Keratinocyte (primary cell): ENCODE measurements at regions not wholly inside any gene's neighbourhood (a gene's known extent, or its start where the extent isn't known, plus 50 kb on each side); places are given as distances from the start of the nearest gene placed in this dataset.

Source experiments
- DNase-seq: peaks from one replicate; pipeline ENCODE4 v3.0.0-alpha.2; 2011; ENCODE audit warnings: low read depth, missing footprints, low spot score
- FAIRE-seq: peaks from 2 replicates; lab custom pipeline; 2011; peaks lifted over from hg19 to GRCh38; lab: Jason Lieb, UNC
- H2AFZ ChIP-seq: 2 replicates; pipeline ENCODE4 v1.6.0; 2012; ENCODE audit warnings: low read length, control low read depth, inconsistent platforms; ENCODE audit not compliant: control insufficient read depth
- H3K27ac ChIP-seq: 2 replicates; pipeline ENCODE4 v1.5.1; 2011; ENCODE audit warnings: low read length; ENCODE audit not compliant: control insufficient read depth, insufficient read depth
- H3K27me3 ChIP-seq: 3 replicates; pipeline ENCODE4 v1.6.0; 2011; ENCODE audit warnings: low read length; ENCODE audit not compliant: control insufficient read depth, insufficient read depth; ENCODE audit errors: extremely low read depth
- H3K36me3 ChIP-seq, 2 experiments: 2 replicates in 1 of 2; 3 replicates in 1 of 2; pipeline ENCODE4 v1.5.1; 2011; ENCODE audit warnings: low read length in 2 of 2, mild to moderate bottlenecking in 1 of 2; ENCODE audit not compliant: control insufficient read depth in 2 of 2, insufficient read depth in 2 of 2; ENCODE audit errors: extremely low read depth in 1 of 2
- H3K4me1 ChIP-seq: 3 replicates; pipeline ENCODE4 v1.5.1; 2011; ENCODE audit warnings: low read length; ENCODE audit not compliant: control insufficient read depth, insufficient read depth; ENCODE audit errors: extremely low read depth
- H3K4me2 ChIP-seq: 3 replicates; pipeline ENCODE4 v1.6.0; 2011; ENCODE audit warnings: low read depth, low read length; ENCODE audit not compliant: control insufficient read depth, insufficient read depth; ENCODE audit errors: extremely low read depth
- H3K4me3 ChIP-seq, 3 experiments: fragments of 200-600 bp in 1 of 3; sonication (generic) in 1 of 3; 2 replicates in 2 of 3; 3 replicates in 1 of 3; pipeline ENCODE4 v1.5.1; 2011 to 2016; ENCODE audit warnings: low read length in 3 of 3, mild to moderate bottlenecking in 3 of 3, control low read depth in 2 of 3, inconsistent platforms in 1 of 3, low read depth in 1 of 3, mixed read lengths in 1 of 3, mixed run types in 1 of 3, moderate library complexity in 1 of 3; ENCODE audit not compliant: control insufficient read depth in 2 of 3, insufficient read depth in 2 of 3; ENCODE audit errors: extremely low read depth in 1 of 3
- H3K79me2 ChIP-seq: 2 replicates; pipeline ENCODE4 v1.6.0; 2012; ENCODE audit warnings: low read length; ENCODE audit not compliant: control insufficient read depth, insufficient read depth
- H3K9ac ChIP-seq: 3 replicates; pipeline ENCODE4 v1.6.0; 2011; ENCODE audit warnings: low read length; ENCODE audit not compliant: control insufficient read depth, insufficient read depth; ENCODE audit errors: extremely low read depth
- H3K9me1 ChIP-seq: 3 replicates; pipeline ENCODE4 v1.6.0; 2011; ENCODE audit warnings: low read length; ENCODE audit not compliant: control insufficient read depth, insufficient read depth; ENCODE audit errors: extremely low read depth
- H3K9me3 ChIP-seq: 2 replicates; pipeline ENCODE4 v1.5.1; 2012; ENCODE audit warnings: low read depth, low read length; ENCODE audit not compliant: control insufficient read depth
- H4K20me1 ChIP-seq: 3 replicates; pipeline ENCODE4 v1.6.0; 2011; ENCODE audit warnings: low read length; ENCODE audit not compliant: control insufficient read depth, insufficient read depth; ENCODE audit errors: extremely low read depth
- EZH2 ChIP-seq: IDR thresholded peaks from one replicate; pipeline ENCODE4 v1.6.1; 2012; ENCODE audit warnings: inconsistent platforms, mild to moderate bottlenecking, low read length, moderate library complexity
- dilution Hi-C: fragments of 300-500 bp; cut with MboI; formaldehyde crosslinking; loops from one replicate; pipeline ENCODE4 v1.7.0; 2020; ENCODE audit warnings: low sequenced_read_pairs; ENCODE audit not compliant: extremely low pct_ligation_motif_present
- TF ChIP-seq, protein P1 (sequence below), 3 experiments: IDR thresholded peaks in 1 of 3; conservative IDR thresholded peaks in 1 of 3; optimal IDR thresholded peaks in 1 of 3; 2 replicates in 2 of 3; 3 replicates in 1 of 3; pipeline versions ENCODE3 to v1.5.1; 2011; ENCODE audit warnings: low read length in 3 of 3, mild to moderate bottlenecking in 3 of 3, moderate library complexity in 2 of 3, control low read depth in 1 of 3, inconsistent platforms in 1 of 3; ENCODE audit not compliant: insufficient read depth in 2 of 3; ENCODE audit errors: extremely low read depth in 1 of 3

DNA sequence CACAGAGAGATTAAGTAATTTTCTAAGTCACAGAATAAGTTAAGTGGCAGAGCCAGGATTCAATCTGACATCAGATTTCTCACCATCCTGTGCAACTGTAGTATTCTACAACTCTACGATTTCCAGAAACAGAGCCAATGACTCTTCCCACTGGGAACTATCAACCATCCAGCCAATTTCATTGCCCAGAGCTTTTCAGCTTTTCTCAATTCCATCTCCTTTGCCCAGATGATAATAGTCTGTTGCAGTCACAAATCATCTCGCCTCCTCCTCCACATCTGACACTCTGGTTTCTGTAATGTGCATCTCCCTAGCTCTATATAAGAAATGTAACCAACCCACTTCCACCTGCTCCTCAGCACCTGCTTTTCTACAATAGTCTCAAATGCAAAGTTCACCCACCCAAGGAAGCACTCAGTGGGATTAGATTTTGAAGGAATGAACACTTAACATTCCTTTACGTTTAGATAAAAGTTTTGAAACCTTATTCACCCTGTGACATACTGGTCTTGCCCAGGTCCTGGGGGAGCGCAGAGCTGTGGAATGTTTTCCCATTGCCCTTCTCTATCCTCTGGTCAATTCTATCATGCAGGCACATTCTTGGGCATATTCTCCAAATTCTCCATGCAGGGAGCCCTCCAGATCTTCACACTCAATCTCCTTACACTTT lies 167.8 kb upstream of the ASIC2 start:
- no peaks in the 10 kb centered on the region for H3K9me3 ChIP-seq
- no peak overlapping the region for H3K27ac ChIP-seq
- H3K4me2 ChIP-seq, result no peak overlapping the region
- DNase-seq, result no peak
- no peak overlapping the region for H3K4me3 ChIP-seq
- no peaks in the 10 kb centered on the region for H4K20me1 ChIP-seq
- no peaks in the 10 kb centered on the region for H3K9me1 ChIP-seq
- TF ChIP-seq, protein P1, sequence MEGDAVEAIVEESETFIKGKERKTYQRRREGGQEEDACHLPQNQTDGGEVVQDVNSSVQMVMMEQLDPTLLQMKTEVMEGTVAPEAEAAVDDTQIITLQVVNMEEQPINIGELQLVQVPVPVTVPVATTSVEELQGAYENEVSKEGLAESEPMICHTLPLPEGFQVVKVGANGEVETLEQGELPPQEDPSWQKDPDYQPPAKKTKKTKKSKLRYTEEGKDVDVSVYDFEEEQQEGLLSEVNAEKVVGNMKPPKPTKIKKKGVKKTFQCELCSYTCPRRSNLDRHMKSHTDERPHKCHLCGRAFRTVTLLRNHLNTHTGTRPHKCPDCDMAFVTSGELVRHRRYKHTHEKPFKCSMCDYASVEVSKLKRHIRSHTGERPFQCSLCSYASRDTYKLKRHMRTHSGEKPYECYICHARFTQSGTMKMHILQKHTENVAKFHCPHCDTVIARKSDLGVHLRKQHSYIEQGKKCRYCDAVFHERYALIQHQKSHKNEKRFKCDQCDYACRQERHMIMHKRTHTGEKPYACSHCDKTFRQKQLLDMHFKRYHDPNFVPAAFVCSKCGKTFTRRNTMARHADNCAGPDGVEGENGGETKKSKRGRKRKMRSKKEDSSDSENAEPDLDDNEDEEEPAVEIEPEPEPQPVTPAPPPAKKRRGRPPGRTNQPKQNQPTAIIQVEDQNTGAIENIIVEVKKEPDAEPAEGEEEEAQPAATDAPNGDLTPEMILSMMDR (optimal IDR thresholded peaks at IDR 0.05 in 1 of 3, IDR thresholded peaks at IDR 0.05 in 1 of 3, conservative IDR thresholded peaks at IDR 0.05 in 1 of 3; ENCODE audit: extremely low read depth in 1 of 3, insufficient read depth in 2 of 3, low read length in 3 of 3), result no peak
- no peak for TF ChIP-seq EZH2
- FAIRE-seq, result no peak
- no peaks in the 10 kb centered on the region for H3K4me1 ChIP-seq
- H3K79me2 ChIP-seq, result no peaks in the 10 kb centered on the region
- no peak overlapping the region for H3K9ac ChIP-seq
- H3K36me3 ChIP-seq, result no peaks in the 10 kb centered on the region
- dilution Hi-C loops, result no loop called here
- H2AFZ ChIP-seq, result no peak overlapping the region
- H3K27me3 ChIP-seq, result no peaks in the 10 kb centered on the region

DNA sequence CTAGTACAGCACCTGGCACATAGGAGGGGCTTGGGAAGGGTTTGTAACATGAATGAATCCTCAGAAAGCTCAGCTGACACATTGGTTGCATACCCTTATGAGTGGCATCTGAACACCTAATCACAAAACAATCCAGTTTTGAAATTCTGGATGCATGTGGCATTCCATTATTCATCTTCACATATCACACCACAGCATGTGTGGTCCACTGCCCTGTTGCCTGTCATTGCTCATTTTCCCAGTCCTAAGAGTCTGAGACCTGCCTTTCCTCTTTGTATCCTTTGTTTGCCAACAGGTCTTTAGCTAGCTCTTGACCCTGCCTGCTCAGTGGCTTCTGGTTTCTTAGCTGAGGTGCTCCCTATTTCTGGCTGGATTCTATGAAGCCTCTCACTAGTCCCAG lies 170.8 kb upstream of the ASIC2 start:
- Histone ChIP-seq H3K4me3 (no peak overlapping the region), H3K9me1 (no peaks in the 10 kb centered on the region), H2AFZ (no peak overlapping the region), H3K36me3 (no peaks in the 10 kb centered on the region), H3K4me2 (no peak overlapping the region), H3K4me1 (no peaks in the 10 kb centered on the region), H3K79me2 (no peaks in the 10 kb centered on the region), H3K27ac (no peak overlapping the region), H3K9me3 (no peaks in the 10 kb centered on the region), H3K27me3 (no peaks in the 10 kb centered on the region), H4K20me1 (no peaks in the 10 kb centered on the region), H3K9ac (no peak overlapping the region)
- no peak for DNase-seq
- dilution Hi-C loops, result no loop called here
- TF ChIP-seq, protein P1 (optimal IDR thresholded peaks at IDR 0.05 in 1 of 3, IDR thresholded peaks at IDR 0.05 in 1 of 3, conservative IDR thresholded peaks at IDR 0.05 in 1 of 3; ENCODE audit: extremely low read depth in 1 of 3, insufficient read depth in 2 of 3, low read length in 3 of 3), result no peak
- no peak for TF ChIP-seq EZH2
- FAIRE-seq, result no peak
